Ishikawa (cell line): ENCODE measurements at regions not wholly inside any gene's neighbourhood (a gene's known extent, or its start where the extent isn't known, plus 50 kb on each side); places are given as distances from the start of the nearest gene placed in this dataset.

ENCODE experiments used
- CEBPB ChIP-seq: IDR thresholded peaks from 2 replicates; pipeline ENCODE4 v1.6.1; 2012
- CREB1 ChIP-seq: IDR thresholded peaks from 2 replicates; pipeline ENCODE4 v1.6.1; 2012; ENCODE audit warnings: low read depth
- EGR1 ChIP-seq: IDR thresholded peaks from 2 replicates; pipeline ENCODE4 v1.6.1; 2012
- EP300 ChIP-seq: IDR thresholded peaks from 2 replicates; pipeline ENCODE4 v1.6.1; 2012; ENCODE audit warnings: borderline replicate concordance
- FOXM1 ChIP-seq: IDR thresholded peaks from 2 replicates; pipeline ENCODE4 v1.6.1; 2012; ENCODE audit warnings: low read depth, borderline replicate concordance
- NFIC ChIP-seq: IDR thresholded peaks from 2 replicates; pipeline ENCODE4 v1.6.1; 2012
- RAD21 ChIP-seq: IDR thresholded peaks from 2 replicates; pipeline ENCODE4 v1.6.1; 2012; ENCODE audit warnings: low read depth
- TAF1 ChIP-seq: IDR thresholded peaks from 2 replicates; pipeline ENCODE4 v1.6.1; 2012; ENCODE audit warnings: low read depth, mild to moderate bottlenecking
- TCF12 ChIP-seq: IDR thresholded peaks from 2 replicates; pipeline ENCODE4 v1.6.1; 2012; ENCODE audit warnings: low read depth
- TEAD4 ChIP-seq: IDR thresholded peaks from 2 replicates; pipeline ENCODE4 v1.6.1; 2012
- USF1 ChIP-seq: IDR thresholded peaks from 2 replicates; pipeline ENCODE4 v1.6.1; 2012
- YY1 ChIP-seq: IDR thresholded peaks from 2 replicates; pipeline ENCODE4 v1.6.1; 2012; ENCODE audit warnings: low read depth
- ZBTB7A ChIP-seq: IDR thresholded peaks from 2 replicates; pipeline ENCODE4 v1.6.1; 2012; ENCODE audit warnings: low read depth
- TF ChIP-seq, protein P1 (sequence below): IDR thresholded peaks from 2 replicates; pipeline ENCODE4 v1.6.1; 2012
- TF ChIP-seq, protein P2 (sequence below): IDR thresholded peaks from 2 replicates; pipeline ENCODE4 v1.6.1; 2012; ENCODE audit warnings: low read depth, mild to moderate bottlenecking

DNA sequence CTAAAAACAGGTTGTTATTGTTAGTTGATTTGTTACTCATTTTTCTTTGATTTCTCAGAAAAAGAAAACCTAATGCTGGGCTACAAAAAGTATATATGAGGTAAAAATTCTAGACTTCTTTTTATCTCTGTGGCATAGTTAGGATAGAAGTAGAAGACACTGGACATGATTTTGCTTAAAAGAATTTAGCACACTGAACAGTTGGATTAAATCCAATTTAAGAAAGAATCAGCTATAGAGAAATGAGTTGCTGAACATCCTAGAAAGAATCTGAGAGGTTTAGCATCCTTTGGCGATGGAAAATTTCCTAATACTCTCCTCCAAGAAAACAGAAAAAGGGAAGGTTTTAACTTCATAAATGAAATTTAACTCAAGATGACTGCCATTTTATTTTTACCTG lies 259.7 kb downstream of the TBL1XR1 start:
- TF ChIP-seq, protein P1, sequence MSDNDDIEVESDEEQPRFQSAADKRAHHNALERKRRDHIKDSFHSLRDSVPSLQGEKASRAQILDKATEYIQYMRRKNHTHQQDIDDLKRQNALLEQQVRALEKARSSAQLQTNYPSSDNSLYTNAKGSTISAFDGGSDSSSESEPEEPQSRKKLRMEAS, result no peak
- no peak for TF ChIP-seq CEBPB
- no peak for TF ChIP-seq ZBTB7A
- TF ChIP-seq TAF1, result no peak
- TF ChIP-seq FOXM1, result no peak
- TF ChIP-seq NFIC, result no peak
- TF ChIP-seq TEAD4, result no peak
- no peak for TF ChIP-seq USF1
- no peak for TF ChIP-seq TCF12
- TF ChIP-seq, protein P2, sequence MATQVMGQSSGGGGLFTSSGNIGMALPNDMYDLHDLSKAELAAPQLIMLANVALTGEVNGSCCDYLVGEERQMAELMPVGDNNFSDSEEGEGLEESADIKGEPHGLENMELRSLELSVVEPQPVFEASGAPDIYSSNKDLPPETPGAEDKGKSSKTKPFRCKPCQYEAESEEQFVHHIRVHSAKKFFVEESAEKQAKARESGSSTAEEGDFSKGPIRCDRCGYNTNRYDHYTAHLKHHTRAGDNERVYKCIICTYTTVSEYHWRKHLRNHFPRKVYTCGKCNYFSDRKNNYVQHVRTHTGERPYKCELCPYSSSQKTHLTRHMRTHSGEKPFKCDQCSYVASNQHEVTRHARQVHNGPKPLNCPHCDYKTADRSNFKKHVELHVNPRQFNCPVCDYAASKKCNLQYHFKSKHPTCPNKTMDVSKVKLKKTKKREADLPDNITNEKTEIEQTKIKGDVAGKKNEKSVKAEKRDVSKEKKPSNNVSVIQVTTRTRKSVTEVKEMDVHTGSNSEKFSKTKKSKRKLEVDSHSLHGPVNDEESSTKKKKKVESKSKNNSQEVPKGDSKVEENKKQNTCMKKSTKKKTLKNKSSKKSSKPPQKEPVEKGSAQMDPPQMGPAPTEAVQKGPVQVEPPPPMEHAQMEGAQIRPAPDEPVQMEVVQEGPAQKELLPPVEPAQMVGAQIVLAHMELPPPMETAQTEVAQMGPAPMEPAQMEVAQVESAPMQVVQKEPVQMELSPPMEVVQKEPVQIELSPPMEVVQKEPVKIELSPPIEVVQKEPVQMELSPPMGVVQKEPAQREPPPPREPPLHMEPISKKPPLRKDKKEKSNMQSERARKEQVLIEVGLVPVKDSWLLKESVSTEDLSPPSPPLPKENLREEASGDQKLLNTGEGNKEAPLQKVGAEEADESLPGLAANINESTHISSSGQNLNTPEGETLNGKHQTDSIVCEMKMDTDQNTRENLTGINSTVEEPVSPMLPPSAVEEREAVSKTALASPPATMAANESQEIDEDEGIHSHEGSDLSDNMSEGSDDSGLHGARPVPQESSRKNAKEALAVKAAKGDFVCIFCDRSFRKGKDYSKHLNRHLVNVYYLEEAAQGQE, result no peak
- TF ChIP-seq EP300, result no peak
- TF ChIP-seq YY1, result no peak
- no peak for TF ChIP-seq EGR1
- no peak for TF ChIP-seq CREB1
- no peak for TF ChIP-seq RAD21

DNA sequence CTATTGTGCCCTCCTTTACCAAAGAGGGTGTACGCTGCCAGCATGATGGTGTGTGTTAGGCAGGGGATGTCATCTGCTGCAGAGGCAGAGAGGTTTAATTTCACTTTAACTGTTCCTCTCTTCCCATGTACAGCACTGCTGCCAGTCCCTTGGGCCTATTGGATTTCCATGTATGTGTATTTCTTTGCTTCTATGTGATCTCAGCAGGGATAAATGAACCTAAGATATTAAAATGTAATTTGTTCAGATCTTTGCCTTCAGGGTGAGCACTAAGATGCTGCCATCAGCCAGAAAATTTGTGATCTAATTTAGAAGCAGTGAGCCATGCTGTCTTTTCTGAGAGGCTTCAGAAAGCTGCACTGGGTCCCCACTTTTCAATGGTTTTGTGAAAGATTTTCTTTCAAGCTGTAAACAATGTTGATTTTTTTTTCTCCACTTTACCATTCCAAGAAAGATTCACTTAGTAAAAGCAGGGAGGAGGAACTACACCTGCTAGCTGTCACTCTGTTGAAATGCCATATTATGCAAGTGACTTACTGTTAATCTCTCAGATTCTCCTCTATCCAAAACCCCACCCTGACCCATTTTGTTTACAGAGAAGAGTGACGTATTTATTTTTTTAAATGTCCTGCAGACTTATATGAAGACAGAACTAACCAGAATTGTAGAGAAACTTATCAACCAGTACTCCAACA lies 261.9 kb downstream of the TBL1XR1 start:
- TF ChIP-seq USF1 (no peak), RAD21 (0 out of 2 replicates have a peak, but pooled peaks have one; percentile 1)

GRCh38 chr3:176934698-176935097 lies 262.6 kb downstream of the TBL1XR1 start:
- TF ChIP-seq ZBTB7A, result no peak
- no peak for TF ChIP-seq CREB1
- TF ChIP-seq YY1, result no peak
- TF ChIP-seq EP300, result no peak
- no peak for TF ChIP-seq TAF1

DNA sequence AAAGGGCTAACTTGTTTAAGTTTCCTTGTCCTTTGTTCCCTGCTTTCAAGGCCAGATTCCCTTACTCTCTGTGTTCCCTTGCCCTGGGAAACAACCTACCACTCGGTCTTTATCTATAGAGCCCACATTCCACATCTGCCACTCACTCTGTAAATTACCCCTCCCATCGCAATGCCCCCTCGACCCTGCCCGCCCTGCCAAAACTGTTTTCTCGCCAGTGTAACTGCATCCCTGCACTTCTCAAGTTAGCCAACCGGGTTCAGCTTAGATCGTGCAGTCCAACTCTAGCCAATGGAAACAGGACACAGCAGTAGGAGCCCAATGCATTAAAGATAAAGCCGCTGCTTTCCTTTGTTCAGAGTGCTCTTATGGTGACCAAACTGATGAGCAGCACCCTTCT lies 263.6 kb downstream of the TBL1XR1 start:
- TF ChIP-seq NFIC (no peak), TEAD4 (no peak), CREB1 (no peak), EP300 (no peak), USF1 (no peak), CEBPB (no peak), ZBTB7A (no peak), FOXM1 (no peak), TCF12 (no peak), TAF1 (no peak), EGR1 (no peak), YY1 (no peak), RAD21 (no peak)
- TF ChIP-seq, protein P2, result no peak
- TF ChIP-seq, protein P1, result no peak

- TF ChIP-seq TAF1 (no peak), RAD21 (no peak), CREB1 (no peak), USF1 (no peak), YY1 (no peak), FOXM1 (no peak), TEAD4 (no peak), TCF12 (no peak), EGR1 (no peak), ZBTB7A (no peak), EP300 (no peak), CEBPB (no peak), NFIC (no peak)
- TF ChIP-seq, protein P2, result no peak
- TF ChIP-seq, protein P1, result no peak
These were observed 264.8 kb downstream of the TBL1XR1 start for GRCh38 chr3:176932433-176932832.
